Kidney (tissue), 13 donors: ENCODE measurements at regions not wholly inside any gene's neighbourhood (a gene's known extent, or its start where the extent isn't known, plus 50 kb on each side); places are given as distances from the start of the nearest gene placed in this dataset.

Experiments used
- DNase-seq, 5 donors: peaks; one replicate each; pipeline ENCODE4 v3.0.0-alpha.2; 2013 to 2020
- FAIRE-seq: peaks from 2 replicates; lab custom pipeline; 2012; peaks lifted over from hg19 to GRCh38; lab: Jason Lieb, UNC
- H3K27ac ChIP-seq, 2 donors: one replicate each; pipeline ENCODE4 v1.7.0; 2013; ENCODE audit warnings: low read depth in 2 of 2, low read length in 2 of 2, inconsistent platforms in 1 of 2
- H3K27me3 ChIP-seq: one replicate; pipeline ENCODE4 v1.7.1; 2013; ENCODE audit warnings: low read length, inconsistent platforms; ENCODE audit not compliant: control insufficient read depth, insufficient read depth
- H3K36me3 ChIP-seq, 3 donors: one replicate each; pipeline versions ENCODE4 v1.7.0 to v1.7.1; 2013; ENCODE audit warnings: low read length in 3 of 3, control low read depth in 1 of 3, inconsistent platforms in 1 of 3; ENCODE audit not compliant: insufficient read depth in 3 of 3, control insufficient read depth in 2 of 3
- H3K4me1 ChIP-seq, 3 donors: one replicate each; pipeline versions ENCODE4 v1.7.0 to v1.7.1; 2013; ENCODE audit warnings: low read length in 3 of 3, inconsistent platforms in 1 of 3, low read depth in 1 of 3; ENCODE audit not compliant: control insufficient read depth in 2 of 3, insufficient read depth in 2 of 3
- H3K4me3 ChIP-seq, 3 donors: one replicate each; pipeline versions ENCODE4 v1.7.0 to v1.8.1; 2013; ENCODE audit warnings: low read length in 3 of 3, control low read depth in 1 of 3, inconsistent platforms in 1 of 3
- H3K9ac ChIP-seq, 3 donors: one replicate each; pipeline versions ENCODE4 v1.7.0 to v1.7.1; 2013; ENCODE audit warnings: low read length in 3 of 3, control low read depth in 1 of 3, inconsistent platforms in 1 of 3
- H3K9me3 ChIP-seq, 3 donors: one replicate each; pipeline versions ENCODE4 v1.7.0 to v1.7.1; 2013; ENCODE audit warnings: low read length in 3 of 3, control low read depth in 1 of 3, inconsistent platforms in 1 of 3; ENCODE audit not compliant: control insufficient read depth in 2 of 3, insufficient read depth in 1 of 3
- intact Hi-C: fragments of 100-400 bp; cut with DNase I; formaldehyde crosslinking; loops from one replicate; pipeline ENCODE4 v1.11.1; 2022
- TF ChIP-seq, protein P1 (sequence below): IDR thresholded peaks from 3 replicates; pipeline ENCODE4 v1.5.1; 2012; ENCODE audit warnings: mild to moderate bottlenecking, moderate library complexity, borderline replicate concordance; ENCODE audit not compliant: insufficient read depth; ENCODE audit errors: extremely low read depth
- donor health status: control.
- donor health status: control.
- donor health status: control.
- donor health status: control.
- donor health status: control.
- donor health status: DM: yes; HTN: yes; CAD: no.
- donor health status: Normal renal cell carcinoma (clear cell type).

DNA sequence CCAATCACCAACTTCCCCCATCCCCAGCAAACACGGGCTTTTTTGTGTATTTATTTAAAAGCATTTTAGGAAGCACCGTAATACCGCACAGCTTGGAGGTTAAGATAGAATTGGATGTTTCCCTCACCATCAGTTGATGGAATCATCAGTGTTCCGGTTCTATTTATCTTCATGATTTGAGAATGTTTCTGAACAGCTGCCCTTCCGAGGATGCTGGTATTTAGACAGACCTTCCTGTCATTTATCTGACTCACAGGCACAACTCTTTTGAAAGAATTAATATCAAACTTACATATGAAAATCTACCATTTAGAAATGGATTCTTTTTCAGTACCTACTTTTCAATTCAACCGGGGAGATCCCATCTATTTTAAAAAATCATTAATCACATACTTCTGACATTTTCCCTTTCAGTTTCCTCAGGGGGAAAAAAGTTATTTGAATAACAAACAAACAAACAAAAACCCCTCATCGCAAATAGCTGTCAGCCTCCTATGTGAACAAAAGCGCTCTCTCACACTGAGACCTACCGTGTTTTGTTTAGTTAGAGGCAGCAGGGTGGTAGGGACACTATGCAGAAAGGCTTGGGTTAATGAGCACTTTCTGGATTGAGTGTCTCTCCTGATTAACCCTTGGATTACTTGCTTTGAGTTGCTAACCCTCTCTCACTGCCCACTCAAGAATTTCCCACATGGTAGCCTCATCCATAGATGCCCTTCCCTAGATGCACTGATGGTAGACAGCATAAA, 189.3 kb downstream of the TM9SF2 start:
- no peak for DNase-seq
- TF ChIP-seq, protein P1, sequence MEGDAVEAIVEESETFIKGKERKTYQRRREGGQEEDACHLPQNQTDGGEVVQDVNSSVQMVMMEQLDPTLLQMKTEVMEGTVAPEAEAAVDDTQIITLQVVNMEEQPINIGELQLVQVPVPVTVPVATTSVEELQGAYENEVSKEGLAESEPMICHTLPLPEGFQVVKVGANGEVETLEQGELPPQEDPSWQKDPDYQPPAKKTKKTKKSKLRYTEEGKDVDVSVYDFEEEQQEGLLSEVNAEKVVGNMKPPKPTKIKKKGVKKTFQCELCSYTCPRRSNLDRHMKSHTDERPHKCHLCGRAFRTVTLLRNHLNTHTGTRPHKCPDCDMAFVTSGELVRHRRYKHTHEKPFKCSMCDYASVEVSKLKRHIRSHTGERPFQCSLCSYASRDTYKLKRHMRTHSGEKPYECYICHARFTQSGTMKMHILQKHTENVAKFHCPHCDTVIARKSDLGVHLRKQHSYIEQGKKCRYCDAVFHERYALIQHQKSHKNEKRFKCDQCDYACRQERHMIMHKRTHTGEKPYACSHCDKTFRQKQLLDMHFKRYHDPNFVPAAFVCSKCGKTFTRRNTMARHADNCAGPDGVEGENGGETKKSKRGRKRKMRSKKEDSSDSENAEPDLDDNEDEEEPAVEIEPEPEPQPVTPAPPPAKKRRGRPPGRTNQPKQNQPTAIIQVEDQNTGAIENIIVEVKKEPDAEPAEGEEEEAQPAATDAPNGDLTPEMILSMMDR = no peak
- Histone ChIP-seq H3K27me3 (peaks cover 2% of the 10 kb centered on the region), H3K4me1 (no peaks in the 10 kb centered on the region), H3K9me3 (no peaks in the 10 kb centered on the region), H3K27ac (no peak overlapping the region), H3K36me3 (no peaks in the 10 kb centered on the region), H3K9ac (no peak overlapping the region), H3K4me3 (no peak overlapping the region)
- intact Hi-C loops = no loop called here
- FAIRE-seq = no peak

DNA sequence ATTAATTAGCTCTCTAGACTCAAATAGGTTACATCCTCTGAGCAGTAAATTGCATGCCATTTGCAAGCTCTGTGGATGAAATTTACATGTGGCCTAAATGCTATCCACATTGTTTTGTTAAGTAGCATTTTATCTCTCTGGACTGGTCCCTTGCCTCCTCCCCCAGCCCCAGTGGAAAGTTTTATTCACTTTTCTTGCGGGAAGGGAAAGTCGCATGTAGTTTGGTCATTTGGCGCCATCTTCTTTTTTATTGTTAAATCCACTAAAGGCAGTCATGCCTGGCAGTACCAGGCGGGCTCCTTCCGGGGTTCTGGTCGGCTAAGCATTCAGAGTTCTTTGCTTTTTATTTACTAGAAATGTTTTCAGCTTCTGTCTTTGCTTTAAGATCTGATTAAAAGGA, 188.7 kb downstream of the TM9SF2 start:
- Histone ChIP-seq H3K27me3 (peaks cover 2% of the 10 kb centered on the region), H3K27ac (no peak overlapping the region), H3K9ac (no peak overlapping the region), H3K9me3 (no peaks in the 10 kb centered on the region), H3K36me3 (no peaks in the 10 kb centered on the region), H3K4me3 (no peak overlapping the region), H3K4me1 (no peaks in the 10 kb centered on the region)
- DNase-seq (peak in 4 of 5 donors; percentile 57 to 78 (median 66)), FAIRE-seq (no peak)
- TF ChIP-seq, protein P1 = no peak
- intact Hi-C loops = no loop called here

DNA sequence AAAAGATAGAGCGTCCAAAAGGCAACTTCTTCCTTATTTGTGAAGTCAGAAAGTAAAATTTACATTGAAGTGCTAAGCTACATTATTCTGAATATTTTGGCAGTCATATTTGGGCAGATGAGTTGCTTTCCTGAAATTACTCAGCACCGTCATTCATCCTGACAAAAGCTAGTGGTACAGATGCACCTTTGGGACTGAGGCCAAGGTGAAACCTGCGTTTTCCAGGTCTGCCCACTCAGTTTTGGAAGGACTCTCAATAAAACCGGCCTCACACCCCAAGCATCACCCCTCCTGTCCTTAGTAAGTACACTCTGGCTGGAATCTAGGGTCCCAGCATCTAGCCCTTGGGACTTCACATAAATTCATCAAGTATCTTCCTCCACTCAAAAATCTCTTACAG, 187.5 kb downstream of the TM9SF2 start:
- H3K4me1 ChIP-seq = no peaks in the 10 kb centered on the region
- H3K4me3 ChIP-seq = no peak overlapping the region
- intact Hi-C loops = no loop called here
- DNase-seq (no peak), FAIRE-seq (no peak)
- H3K36me3 ChIP-seq = no peaks in the 10 kb centered on the region
- H3K9me3 ChIP-seq = no peaks in the 10 kb centered on the region
- peaks cover 2% of the 10 kb centered on the region for H3K27me3 ChIP-seq
- TF ChIP-seq, protein P1 = no peak
- no peak overlapping the region for H3K9ac ChIP-seq
- no peak overlapping the region for H3K27ac ChIP-seq
